ENCODE measurements at regions not wholly inside any gene's neighbourhood (a gene's known extent, or its start where the extent isn't known, plus 50 kb on each side); places are given as distances from the start of the nearest gene placed in this dataset.

GRCh38 chr2:2599441-2599840 is 268.4 kb upstream of the MYT1L start:
- no peak for TF ChIP-seq CTCF (IDR thresholded peaks at IDR 0.05)
- TF ChIP-seq POLR2A (IDR thresholded peaks at IDR 0.05), result no peak
- TF ChIP-seq POLR2AphosphoS5 (IDR thresholded peaks at IDR 0.05), result no peak
